NCI-H345 treated with DMSO at 0.1 percent for 48 hours (cell line): ENCODE measurements at regions not wholly inside any gene's neighbourhood (a gene's known extent, or its start where the extent isn't known, plus 50 kb on each side); places are given as distances from the start of the nearest gene placed in this dataset.
"Not testable (repeated sequence)": the region's sequence is repeated elsewhere in the genome, so short reads cannot be mapped to it uniquely, and the experiment has no call there.

Experiments used
- DNase-seq: peaks from one replicate; lab custom pipeline; 2025; ENCODE audit not compliant: unreplicated experiment; lab: John Stamatoyannopoulos, UW

DNA sequence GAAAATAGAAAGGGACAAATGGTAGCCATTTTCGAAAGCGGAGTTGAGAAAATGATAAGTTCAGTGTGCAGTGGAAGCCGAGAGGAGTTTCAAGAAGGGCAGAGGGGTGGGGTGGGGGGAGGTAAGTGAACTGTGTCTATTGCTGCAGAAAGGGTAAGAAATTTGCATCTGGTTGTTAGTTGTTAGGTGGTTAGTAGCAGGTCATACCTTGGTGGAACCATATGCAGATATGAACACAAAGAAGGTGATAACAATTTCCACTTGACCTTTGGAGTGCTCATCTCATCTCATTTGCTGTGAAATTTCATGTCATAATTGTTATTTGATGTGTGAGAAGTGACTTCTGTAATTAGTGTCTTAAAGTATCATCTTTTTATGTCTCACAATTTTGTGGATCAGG, 288.2 kb downstream of the QKI start:
- DNase-seq: no peak

GRCh38 chr6:163701762-163702161, 287.2 kb downstream of the QKI start:
- DNase-seq: no peak

- no peak for DNase-seq
These were observed 283.6 kb downstream of the QKI start for GRCh38 chr6:163698086-163698485.

- DNase-seq: not testable (repeated sequence)
These were observed 281.8 kb downstream of the QKI start for GRCh38 chr6:163696311-163696710.

GRCh38 chr6:163695414-163695864, 280.9 kb downstream of the QKI start:
- DNase-seq: no peak

DNA sequence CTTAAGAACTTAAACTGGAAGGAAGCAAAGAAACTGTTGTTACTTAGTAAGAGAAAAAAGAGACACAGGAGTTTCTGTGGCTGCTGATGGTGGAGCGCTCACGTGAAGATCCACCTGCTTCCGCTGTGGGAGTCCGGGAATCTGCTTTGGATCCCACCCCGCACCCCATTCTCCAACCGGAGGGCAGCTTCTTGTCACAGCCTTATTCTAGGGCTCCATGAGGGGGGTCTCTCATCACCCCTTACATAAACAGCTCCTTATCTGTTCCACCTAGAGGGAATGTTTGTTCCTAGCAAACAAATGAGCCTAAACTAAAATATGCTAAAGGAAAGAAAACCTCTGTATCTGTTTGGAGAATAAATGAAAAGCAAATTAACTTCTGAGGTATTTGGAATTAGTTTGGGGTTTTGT, 280.5 kb downstream of the QKI start:
- no peak for DNase-seq

DNA sequence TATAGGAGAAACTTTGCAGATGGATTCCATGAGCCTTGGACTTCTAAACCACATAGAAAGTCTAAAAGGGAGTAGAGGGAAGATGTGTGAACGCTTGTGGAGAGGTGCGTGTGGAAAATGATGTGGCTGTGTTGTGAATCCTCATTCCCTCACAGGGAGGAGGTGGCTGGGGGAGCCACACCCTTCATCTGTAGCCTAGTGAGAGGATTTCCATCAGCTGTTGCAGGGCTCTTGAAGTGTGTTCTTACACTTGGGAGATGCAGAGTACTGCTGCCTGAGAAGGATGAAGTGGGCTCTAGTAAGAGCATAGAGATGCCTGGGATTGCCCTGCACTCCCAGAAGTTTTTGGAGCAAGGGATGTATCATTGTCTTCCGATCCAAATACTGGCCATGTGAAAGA, 279.6 kb downstream of the QKI start:
- DNase-seq: no peak

- no peak for DNase-seq
These were observed 276.5 kb downstream of the QKI start for GRCh38 chr6:163691049-163691448.

DNA sequence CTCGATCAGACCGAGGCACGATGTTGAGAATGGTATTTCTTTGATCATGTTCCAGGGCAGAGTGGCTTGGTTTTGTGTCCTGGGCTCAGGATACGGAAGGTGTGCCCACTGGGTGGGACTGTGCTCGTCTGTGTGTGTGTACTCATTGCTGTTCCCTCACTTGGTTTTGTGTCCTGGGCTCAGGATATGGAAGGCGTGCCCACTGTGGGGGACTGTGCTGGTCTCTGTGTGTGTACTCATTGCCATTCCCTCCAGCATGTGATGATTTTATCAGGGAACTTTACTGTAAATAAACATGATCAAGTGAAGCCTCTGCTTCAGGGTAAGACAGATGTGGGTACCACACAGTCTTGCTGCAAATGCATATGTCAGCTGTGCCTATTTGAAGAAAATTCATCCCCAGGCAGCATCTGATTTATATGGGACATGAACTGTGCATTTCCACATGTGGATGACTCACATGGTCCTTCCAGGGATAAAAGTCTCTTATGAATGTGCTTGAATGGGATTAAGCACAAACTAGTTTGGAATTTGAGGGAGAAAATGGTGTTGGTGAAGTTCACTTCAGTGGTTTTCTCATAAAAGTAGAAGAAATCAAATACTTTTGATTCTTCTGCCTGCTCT, 274.3 kb downstream of the QKI start:
- DNase-seq: no peak

- DNase-seq: no peak
These were observed 272.6 kb downstream of the QKI start for GRCh38 chr6:163687075-163687474.

GRCh38 chr6:163686301-163686700, 271.8 kb downstream of the QKI start:
- no peak for DNase-seq

- DNase-seq: no peak
These were observed 268.6 kb downstream of the QKI start for GRCh38 chr6:163683105-163683622.

- DNase-seq: no peak
These were observed 265.2 kb downstream of the QKI start for GRCh38 chr6:163679753-163680152.

DNA sequence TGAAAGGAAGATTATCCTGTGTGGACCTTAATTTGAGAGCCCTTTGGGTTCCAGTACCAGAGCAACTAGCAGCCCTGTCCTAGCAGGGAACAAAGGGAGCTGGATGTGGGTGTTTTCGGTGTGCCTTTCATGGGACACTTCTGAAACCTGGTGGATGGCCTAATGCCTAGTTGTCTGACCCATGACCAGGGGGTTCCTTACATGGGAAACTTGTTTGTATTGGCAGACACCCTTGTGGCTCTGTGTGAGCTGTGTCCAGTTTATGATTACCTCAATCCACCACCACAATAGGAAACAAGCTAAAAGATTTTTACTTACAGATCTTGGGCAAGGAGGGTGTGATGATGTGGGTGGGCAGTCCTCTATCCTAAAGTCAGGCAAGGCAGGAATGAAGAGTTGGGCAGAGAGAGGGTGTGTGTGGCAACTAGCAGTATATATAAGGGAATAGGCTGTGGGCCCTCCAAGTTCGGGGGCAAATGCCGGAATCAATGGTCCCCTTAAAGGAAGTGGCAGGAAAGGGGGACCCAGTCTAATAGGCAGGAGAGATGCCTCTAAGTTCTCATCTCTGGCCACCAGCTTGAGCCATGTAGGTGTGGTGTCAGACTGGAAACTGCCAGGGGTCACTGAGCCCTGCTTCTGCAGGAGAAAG, 264.6 kb downstream of the QKI start:
- no peak for DNase-seq

DNA sequence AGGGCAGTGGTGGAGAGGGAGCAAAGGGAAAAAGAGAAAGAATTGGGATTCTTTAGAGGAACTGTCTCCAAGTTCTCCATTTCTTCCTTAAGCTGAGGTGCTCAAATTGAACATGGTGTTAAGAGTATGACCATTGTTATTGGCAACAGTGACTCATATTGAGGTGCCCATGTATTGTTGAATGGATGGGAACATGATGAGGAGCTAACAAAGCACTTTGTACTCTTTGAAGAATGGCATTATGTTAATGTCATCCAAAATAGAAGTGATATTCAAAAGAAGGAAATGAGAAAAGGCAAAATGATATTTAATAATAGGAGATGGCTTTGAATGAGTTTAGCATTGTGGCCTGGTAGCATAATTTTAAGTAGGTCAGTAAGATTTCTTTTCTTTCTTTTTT, 261.1 kb downstream of the QKI start:
- DNase-seq: no peak

GRCh38 chr6:163672710-163673109, 258.2 kb downstream of the QKI start:
- no peak for DNase-seq

GRCh38 chr6:163671791-163672190, 257.3 kb downstream of the QKI start:
- no peak for DNase-seq

DNA sequence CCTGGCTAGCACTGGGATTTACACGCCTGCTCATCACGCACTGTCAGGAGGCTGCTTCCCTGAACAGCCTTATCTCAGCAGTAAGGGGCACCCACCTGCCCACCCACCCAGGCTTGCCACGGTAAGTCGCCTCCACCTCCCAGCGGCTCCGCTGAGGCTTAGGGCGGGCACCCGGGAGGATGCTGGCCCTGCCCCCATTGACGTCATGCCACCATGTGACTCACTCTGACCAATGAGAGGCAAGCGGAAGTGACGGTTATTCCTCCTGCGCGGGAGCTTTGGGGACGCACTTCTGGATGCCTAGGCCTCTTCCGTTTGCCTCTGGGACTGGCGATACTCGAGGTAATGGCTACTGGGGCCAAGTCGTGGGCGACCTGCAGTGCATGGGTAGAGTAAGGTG, 256.8 kb downstream of the QKI start:
- no peak for DNase-seq

DNA sequence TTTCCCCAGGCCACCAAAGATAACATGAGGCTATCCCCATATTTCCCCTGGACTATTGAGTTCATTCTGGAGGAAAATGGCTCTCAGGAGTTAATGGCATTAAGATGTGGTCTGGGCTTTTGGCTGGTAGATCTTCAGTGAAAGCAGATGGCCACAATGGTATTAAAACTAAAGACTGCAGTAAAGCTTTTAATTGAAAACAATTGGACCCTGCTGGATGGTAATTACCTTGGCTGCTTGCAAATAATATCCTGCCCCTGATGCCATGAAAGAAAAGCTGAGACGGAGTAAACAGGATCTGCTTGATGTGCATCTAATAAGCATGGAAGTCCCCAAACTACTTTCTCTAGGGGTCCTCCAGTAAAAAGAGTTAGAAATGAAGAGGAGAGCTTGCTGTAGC, 255.8 kb downstream of the QKI start:
- DNase-seq: no peak

DNA sequence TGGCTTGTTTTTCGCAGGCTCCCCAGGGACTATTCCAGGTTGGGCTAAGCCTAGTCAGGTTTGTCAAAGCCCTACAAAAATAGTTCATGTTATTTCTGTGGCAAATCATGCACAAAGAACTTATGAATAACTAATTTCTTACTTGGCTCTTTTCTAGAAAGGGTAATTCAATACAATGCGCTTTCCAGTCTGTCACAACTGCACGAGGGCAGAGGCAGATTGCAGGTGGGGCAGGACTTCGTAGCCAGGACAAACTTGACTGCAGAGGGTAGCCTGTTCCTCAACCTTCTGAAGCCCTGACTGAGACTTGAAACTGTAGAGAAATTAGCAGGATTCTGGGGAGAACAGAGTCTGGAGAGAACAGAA, 253.5 kb downstream of the QKI start:
- no peak for DNase-seq

DNA sequence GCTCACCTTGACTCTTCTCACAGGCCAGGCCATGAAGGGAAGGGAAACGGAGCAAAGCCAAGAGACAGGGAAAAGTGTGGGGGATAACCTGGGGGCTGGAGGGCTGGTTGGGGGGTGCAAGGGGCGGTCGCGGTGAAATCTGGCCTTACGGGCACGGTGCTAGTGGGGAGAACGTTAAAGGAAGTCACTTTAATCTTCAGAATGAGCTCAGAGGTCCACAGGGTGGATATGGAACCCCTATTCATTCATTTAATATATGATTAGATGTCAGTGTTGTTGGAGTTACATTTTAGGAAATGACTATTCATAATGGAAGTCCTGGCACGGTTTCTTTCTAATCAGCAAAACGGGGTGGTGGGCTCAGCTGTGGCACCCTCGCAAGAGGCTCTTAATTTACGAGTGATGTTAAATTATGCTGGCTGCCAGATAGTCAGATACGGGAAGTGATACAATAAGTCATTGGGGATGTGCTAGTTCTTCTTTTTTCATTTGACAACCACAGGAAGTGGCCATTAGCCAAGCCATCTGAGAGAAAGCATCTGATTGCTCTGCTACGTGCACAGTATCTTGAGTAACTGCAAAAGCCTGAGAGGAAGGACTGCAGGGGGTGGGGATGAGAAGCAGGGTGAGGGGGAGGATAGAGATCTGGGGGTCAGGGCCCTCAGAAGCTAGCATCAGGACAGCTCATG, 253.0 kb downstream of the QKI start:
- DNase-seq: no peak

- DNase-seq: no peak
These were observed 250.9 kb downstream of the QKI start for GRCh38 chr6:163665464-163665863.
